Retinal pigment epithelial cell (primary cell): ENCODE measurements at regions not wholly inside any gene's neighbourhood (a gene's known extent, or its start where the extent isn't known, plus 50 kb on each side); places are given as distances from the start of the nearest gene placed in this dataset.

Source experiments
- DNase-seq: peaks from one replicate; pipeline ENCODE4 v3.0.0-alpha.2; 2010; ENCODE audit warnings: low read depth
- H3K4me3 ChIP-seq: 2 replicates; pipeline ENCODE4 v1.5.1; 2011; ENCODE audit warnings: mild to moderate bottlenecking, low read length, control low read depth, moderate library complexity
- CTCF ChIP-seq: conservative IDR thresholded peaks from 2 replicates; pipeline ENCODE4 v1.5.1; 2011; ENCODE audit warnings: low read depth, low read length, control low read depth, inconsistent platforms

- no peak for TF ChIP-seq CTCF
- H3K4me3 ChIP-seq = no peak overlapping the region
- no peak for DNase-seq
Measured at GRCh38 chr6:51462896-51463295, 624.5 kb downstream of the PKHD1 start.

- no peak for TF ChIP-seq CTCF
- no peak for DNase-seq
- H3K4me3 ChIP-seq = no peak overlapping the region
Measured at GRCh38 chr6:51463321-51463720, 624.1 kb downstream of the PKHD1 start.

- H3K4me3 ChIP-seq = no peak overlapping the region
- TF ChIP-seq CTCF = no peak
- DNase-seq = no peak
Measured at GRCh38 chr6:51464956-51465355, 622.5 kb downstream of the PKHD1 start.

GRCh38 chr6:51466427-51466826 is 621.0 kb downstream of the PKHD1 start:
- DNase-seq = peak; percentile 51
- TF ChIP-seq CTCF = no peak
- no peak overlapping the region for H3K4me3 ChIP-seq

GRCh38 chr6:51467231-51467952 is 620.0 kb downstream of the PKHD1 start:
- no peak for TF ChIP-seq CTCF
- no peak overlapping the region for H3K4me3 ChIP-seq
- no peak for DNase-seq

GRCh38 chr6:51468704-51469103 is 618.7 kb downstream of the PKHD1 start:
- TF ChIP-seq CTCF = no peak
- H3K4me3 ChIP-seq = no peak overlapping the region
- no peak for DNase-seq

GRCh38 chr6:51472745-51473487 is 614.5 kb downstream of the PKHD1 start:
- no peak for DNase-seq
- no peak overlapping the region for H3K4me3 ChIP-seq
- no peak for TF ChIP-seq CTCF
